HEK293 (cell line): ENCODE measurements at regions not wholly inside any gene's neighbourhood (a gene's known extent, or its start where the extent isn't known, plus 50 kb on each side); places are given as distances from the start of the nearest gene placed in this dataset.

Source experiments
- CTCF ChIA-PET: fragments of 350-600 bp; formaldehyde crosslinking; extraction: SDS; loops from one replicate; lab custom pipeline; 2021; ENCODE audit warnings: antibody characterized with exemption; lab: Yijun Ruan, JAX
- POLR2A ChIA-PET: fragments of 300-600 bp; formaldehyde crosslinking; extraction: SDS; loops from one replicate; lab custom pipeline; 2020; ENCODE audit warnings: antibody characterized with exemption, inconsistent platforms; lab: Yijun Ruan, JAX
- H3K27ac ChIP-seq: fragments of 200-500 bp; sonication (Bioruptor generic); 2 replicates; pipeline ENCODE4 v1.5.1; 2014; ENCODE audit warnings: low read depth, low read length, control low read depth, inconsistent platforms; ENCODE audit errors: extremely low read depth
- H3K36me3 ChIP-seq, 2 experiments: fragments of 200-500 bp in 1 of 2; sonication (Bioruptor generic) in 1 of 2; 1 replicate in 1 of 2; 2 replicates in 1 of 2; pipeline ENCODE4 v1.5.1; 2014 to 2017; ENCODE audit warnings: inconsistent platforms in 2 of 2, low read length in 2 of 2; ENCODE audit not compliant: control insufficient read depth in 2 of 2, insufficient read depth in 1 of 2
- H3K4me1 ChIP-seq: fragments of 200-500 bp; sonication (Bioruptor generic); 2 replicates; pipeline ENCODE4 v1.5.1; 2014; ENCODE audit warnings: mild to moderate bottlenecking, low read length, inconsistent platforms; ENCODE audit not compliant: control insufficient read depth, insufficient read depth
- H3K4me3 ChIP-seq: 2 replicates; pipeline ENCODE4 v1.5.1; 2011; ENCODE audit warnings: low read depth, mild to moderate bottlenecking, control low read depth, low read length, moderate library complexity
- H3K9me3 ChIP-seq: fragments of 200-500 bp; sonication (Bioruptor generic); 2 replicates; pipeline ENCODE4 v1.5.1; 2014; ENCODE audit warnings: low read depth, low read length, inconsistent platforms; ENCODE audit not compliant: control insufficient read depth, insufficient read depth
- BCL11A ChIP-seq: fragments of 450-650 bp; formaldehyde crosslinking; IDR thresholded peaks from 2 replicates; pipeline ENCODE4 v1.5.1; 2016; ENCODE audit warnings: low read depth, missing biosample characterization, missing genetic modification characterization
- GLIS1 ChIP-seq: fragments of 450-650 bp; formaldehyde crosslinking; IDR thresholded peaks from 2 replicates; pipeline ENCODE4 v1.5.1; 2016; ENCODE audit warnings: missing biosample characterization, missing genetic modification characterization
- GLIS2 ChIP-seq: fragments of 450-650 bp; formaldehyde crosslinking; IDR thresholded peaks from 2 replicates; pipeline ENCODE4 v1.5.1; 2016; ENCODE audit warnings: missing biosample characterization, missing genetic modification characterization
- MYNN ChIP-seq: fragments of 450-650 bp; formaldehyde crosslinking; IDR thresholded peaks from 2 replicates; pipeline ENCODE4 v1.5.1; 2016; ENCODE audit warnings: missing biosample characterization, missing genetic modification characterization, borderline replicate concordance
- SP7 ChIP-seq: fragments of 450-650 bp; formaldehyde crosslinking; IDR thresholded peaks from 2 replicates; pipeline ENCODE4 v1.5.1; 2016; ENCODE audit warnings: missing biosample characterization, missing genetic modification characterization
- TSHZ1 ChIP-seq: fragments of 450-650 bp; formaldehyde crosslinking; IDR thresholded peaks from 2 replicates; pipeline ENCODE4 v1.5.1; 2016; ENCODE audit warnings: missing biosample characterization, missing genetic modification characterization, borderline replicate concordance
- YY1 ChIP-seq: fragments of 450-650 bp; formaldehyde crosslinking; IDR thresholded peaks from 2 replicates; pipeline ENCODE4 v1.5.1; 2018; ENCODE audit warnings: missing biosample characterization, missing genetic modification characterization
- ZFP37 ChIP-seq: fragments of 450-650 bp; formaldehyde crosslinking; IDR thresholded peaks from 2 replicates; pipeline ENCODE4 v1.5.1; 2016; ENCODE audit warnings: missing biosample characterization, missing genetic modification characterization
- ZNF121 ChIP-seq: fragments of 450-650 bp; formaldehyde crosslinking; IDR thresholded peaks from 2 replicates; pipeline ENCODE4 v1.5.1; 2016; ENCODE audit warnings: missing biosample characterization, missing genetic modification characterization
- ZNF350 ChIP-seq: fragments of 450-650 bp; formaldehyde crosslinking; IDR thresholded peaks from 2 replicates; pipeline ENCODE4 v1.5.0; 2017; ENCODE audit warnings: missing biosample characterization, mild to moderate bottlenecking, missing genetic modification characterization
- ZNF48 ChIP-seq: fragments of 450-650 bp; formaldehyde crosslinking; IDR thresholded peaks from 2 replicates; pipeline ENCODE4 v1.5.1; 2016; ENCODE audit warnings: missing biosample characterization, missing genetic modification characterization
- ZNF514 ChIP-seq: fragments of 450-650 bp; formaldehyde crosslinking; IDR thresholded peaks from 2 replicates; pipeline ENCODE4 v1.5.1; 2016; ENCODE audit warnings: missing biosample characterization, missing genetic modification characterization
- ZNF555 ChIP-seq: fragments of 450-650 bp; formaldehyde crosslinking; conservative IDR thresholded peaks from 2 replicates; pipeline ENCODE4 v1.5.1; 2017; ENCODE audit warnings: missing biosample characterization, mild to moderate bottlenecking, missing genetic modification characterization, inconsistent platforms
- ZNF664 ChIP-seq: fragments of 450-650 bp; formaldehyde crosslinking; IDR thresholded peaks from 2 replicates; pipeline ENCODE4 v1.5.1; 2016; ENCODE audit warnings: missing biosample characterization, missing genetic modification characterization
- ZNF777 ChIP-seq: fragments of 450-650 bp; formaldehyde crosslinking; IDR thresholded peaks from 2 replicates; pipeline ENCODE4 v1.5.1; 2017; ENCODE audit warnings: missing biosample characterization, missing genetic modification characterization, borderline replicate concordance
- TF ChIP-seq, protein P1 (sequence below): fragments of 450-650 bp; formaldehyde crosslinking; IDR thresholded peaks from 2 replicates; pipeline ENCODE4 v1.5.1; 2016; ENCODE audit warnings: missing biosample characterization, missing genetic modification characterization
- TF ChIP-seq, protein P2 (sequence below): fragments of 450-650 bp; formaldehyde crosslinking; conservative IDR thresholded peaks from 2 replicates; pipeline ENCODE4 v1.5.1; 2016; ENCODE audit warnings: low read depth, missing biosample characterization, missing genetic modification characterization
- TF ChIP-seq, protein P3 (sequence below): fragments of 450-650 bp; formaldehyde crosslinking; IDR thresholded peaks from 2 replicates; pipeline ENCODE4 v1.5.1; 2017; ENCODE audit warnings: missing biosample characterization, missing genetic modification characterization
- TF ChIP-seq, protein P4 (sequence below): fragments of 450-650 bp; formaldehyde crosslinking; IDR thresholded peaks from 2 replicates; pipeline ENCODE4 v1.5.1; 2016; ENCODE audit warnings: missing biosample characterization, missing genetic modification characterization

- TF ChIP-seq, protein P1, sequence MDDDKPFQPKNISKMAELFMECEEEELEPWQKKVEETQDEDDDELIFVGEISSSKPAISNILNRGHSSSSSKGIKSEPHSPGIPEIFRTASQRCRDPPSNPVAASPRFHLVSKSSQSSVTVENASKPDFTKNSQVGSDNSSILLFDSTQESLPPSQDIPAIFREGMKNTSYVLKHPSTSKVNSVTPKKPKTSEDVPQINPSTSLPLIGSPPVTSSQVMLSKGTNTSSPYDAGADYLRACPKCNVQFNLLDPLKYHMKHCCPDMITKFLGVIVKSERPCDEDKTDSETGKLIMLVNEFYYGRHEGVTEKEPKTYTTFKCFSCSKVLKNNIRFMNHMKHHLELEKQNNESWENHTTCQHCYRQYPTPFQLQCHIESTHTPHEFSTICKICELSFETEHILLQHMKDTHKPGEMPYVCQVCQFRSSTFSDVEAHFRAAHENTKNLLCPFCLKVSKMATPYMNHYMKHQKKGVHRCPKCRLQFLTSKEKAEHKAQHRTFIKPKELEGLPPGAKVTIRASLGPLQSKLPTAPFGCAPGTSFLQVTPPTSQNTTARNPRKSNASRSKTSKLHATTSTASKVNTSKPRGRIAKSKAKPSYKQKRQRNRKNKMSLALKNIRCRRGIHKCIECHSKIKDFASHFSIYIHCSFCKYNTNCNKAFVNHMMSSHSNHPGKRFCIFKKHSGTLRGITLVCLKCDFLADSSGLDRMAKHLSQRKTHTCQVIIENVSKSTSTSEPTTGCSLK (tag by site-specific recombination): no peak
- no peak for TF ChIP-seq MYNN
- no peak for TF ChIP-seq ZNF555 (tag by site-specific recombination)
- no peak for TF ChIP-seq ZNF777
- TF ChIP-seq ZNF121: no peak
- TF ChIP-seq, protein P2, sequence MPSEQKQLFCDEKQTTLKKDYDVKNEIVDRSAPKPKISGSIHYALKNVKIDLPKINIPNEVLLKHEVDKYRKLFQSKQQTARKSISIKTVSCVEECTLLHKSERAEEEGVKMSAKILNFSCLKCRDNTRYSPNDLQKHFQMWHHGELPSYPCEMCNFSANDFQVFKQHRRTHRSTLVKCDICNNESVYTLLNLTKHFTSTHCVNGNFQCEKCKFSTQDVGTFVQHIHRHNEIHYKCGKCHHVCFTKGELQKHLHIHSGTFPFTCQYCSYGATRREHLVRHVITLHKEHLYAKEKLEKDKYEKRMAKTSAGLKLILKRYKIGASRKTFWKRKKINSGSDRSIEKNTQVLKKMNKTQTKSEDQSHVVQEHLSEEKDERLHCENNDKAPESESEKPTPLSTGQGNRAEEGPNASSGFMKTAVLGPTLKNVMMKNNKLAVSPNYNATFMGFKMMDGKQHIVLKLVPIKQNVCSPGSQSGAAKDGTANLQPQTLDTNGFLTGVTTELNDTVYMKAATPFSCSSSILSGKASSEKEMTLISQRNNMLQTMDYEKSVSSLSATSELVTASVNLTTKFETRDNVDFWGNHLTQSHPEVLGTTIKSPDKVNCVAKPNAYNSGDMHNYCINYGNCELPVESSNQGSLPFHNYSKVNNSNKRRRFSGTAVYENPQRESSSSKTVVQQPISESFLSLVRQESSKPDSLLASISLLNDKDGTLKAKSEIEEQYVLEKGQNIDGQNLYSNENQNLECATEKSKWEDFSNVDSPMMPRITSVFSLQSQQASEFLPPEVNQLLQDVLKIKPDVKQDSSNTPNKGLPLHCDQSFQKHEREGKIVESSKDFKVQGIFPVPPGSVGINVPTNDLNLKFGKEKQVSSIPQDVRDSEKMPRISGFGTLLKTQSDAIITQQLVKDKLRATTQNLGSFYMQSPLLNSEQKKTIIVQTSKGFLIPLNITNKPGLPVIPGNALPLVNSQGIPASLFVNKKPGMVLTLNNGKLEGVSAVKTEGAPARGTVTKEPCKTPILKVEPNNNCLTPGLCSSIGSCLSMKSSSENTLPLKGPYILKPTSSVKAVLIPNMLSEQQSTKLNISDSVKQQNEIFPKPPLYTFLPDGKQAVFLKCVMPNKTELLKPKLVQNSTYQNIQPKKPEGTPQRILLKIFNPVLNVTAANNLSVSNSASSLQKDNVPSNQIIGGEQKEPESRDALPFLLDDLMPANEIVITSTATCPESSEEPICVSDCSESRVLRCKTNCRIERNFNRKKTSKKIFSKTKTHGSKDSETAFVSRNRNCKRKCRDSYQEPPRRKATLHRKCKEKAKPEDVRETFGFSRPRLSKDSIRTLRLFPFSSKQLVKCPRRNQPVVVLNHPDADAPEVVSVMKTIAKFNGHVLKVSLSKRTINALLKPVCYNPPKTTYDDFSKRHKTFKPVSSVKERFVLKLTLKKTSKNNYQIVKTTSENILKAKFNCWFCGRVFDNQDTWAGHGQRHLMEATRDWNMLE (tag by site-specific recombination): no peak
- no peak for TF ChIP-seq SP7 (tag by site-specific recombination)
- no peak for TF ChIP-seq GLIS2 (tag by site-specific recombination)
Measured at GRCh38 chr4:23091711-23092110, 399.0 kb downstream of the GBA3 start (continued).

- POLR2A ChIA-PET: no interaction called here
- Histone ChIP-seq H3K4me3 (no peak overlapping the region), H3K9me3 (no peaks in the 10 kb centered on the region), H3K4me1 (no peaks in the 10 kb centered on the region), H3K27ac (no peak overlapping the region), H3K36me3 (no peaks in the 10 kb centered on the region)
- CTCF ChIA-PET: no interaction called here
- TF ChIP-seq, protein P3, sequence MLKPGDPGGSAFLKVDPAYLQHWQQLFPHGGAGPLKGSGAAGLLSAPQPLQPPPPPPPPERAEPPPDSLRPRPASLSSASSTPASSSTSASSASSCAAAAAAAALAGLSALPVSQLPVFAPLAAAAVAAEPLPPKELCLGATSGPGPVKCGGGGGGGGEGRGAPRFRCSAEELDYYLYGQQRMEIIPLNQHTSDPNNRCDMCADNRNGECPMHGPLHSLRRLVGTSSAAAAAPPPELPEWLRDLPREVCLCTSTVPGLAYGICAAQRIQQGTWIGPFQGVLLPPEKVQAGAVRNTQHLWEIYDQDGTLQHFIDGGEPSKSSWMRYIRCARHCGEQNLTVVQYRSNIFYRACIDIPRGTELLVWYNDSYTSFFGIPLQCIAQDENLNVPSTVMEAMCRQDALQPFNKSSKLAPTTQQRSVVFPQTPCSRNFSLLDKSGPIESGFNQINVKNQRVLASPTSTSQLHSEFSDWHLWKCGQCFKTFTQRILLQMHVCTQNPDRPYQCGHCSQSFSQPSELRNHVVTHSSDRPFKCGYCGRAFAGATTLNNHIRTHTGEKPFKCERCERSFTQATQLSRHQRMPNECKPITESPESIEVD (tag by site-specific recombination): no peak
Measured at GRCh38 chr4:23085249-23085568, 392.5 kb downstream of the GBA3 start.

DNA sequence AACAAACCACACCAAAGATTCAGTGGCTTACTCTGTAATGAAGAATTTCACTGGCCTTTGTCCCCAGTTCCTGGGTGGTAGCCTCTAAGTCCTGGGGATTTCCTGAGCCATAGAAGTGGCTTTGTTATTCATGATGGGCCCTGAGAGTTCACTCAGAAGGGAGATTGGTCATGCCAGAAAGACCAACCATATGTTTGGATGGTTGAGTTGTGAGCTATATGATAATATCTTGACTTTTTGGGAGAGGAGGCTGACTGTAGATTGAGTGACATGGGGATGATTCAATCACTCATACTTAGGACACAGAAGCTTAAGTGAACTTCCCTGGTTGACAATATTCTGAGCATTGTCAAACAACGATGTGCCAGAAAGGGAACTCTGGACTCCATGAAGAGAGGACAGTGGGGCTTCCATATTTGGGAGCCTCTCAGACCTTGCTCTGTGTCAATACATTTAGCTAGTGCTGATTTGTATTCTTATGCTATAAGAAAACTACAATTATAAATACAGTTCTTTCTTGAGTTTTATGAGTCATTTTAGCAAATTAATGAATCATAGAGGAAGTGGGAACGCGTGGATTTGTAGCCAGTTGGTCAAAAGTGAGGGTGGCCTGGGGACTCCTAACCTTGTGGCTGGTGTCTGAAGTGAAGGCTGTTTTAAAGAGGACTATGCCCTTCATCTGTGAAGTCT, 392.0 kb downstream of the GBA3 start:
- Histone ChIP-seq H3K36me3 (no peaks in the 10 kb centered on the region), H3K9me3 (no peaks in the 10 kb centered on the region), H3K4me3 (no peak overlapping the region), H3K27ac (no peak overlapping the region), H3K4me1 (no peaks in the 10 kb centered on the region)
- ChIA-PET CTCF (no interaction called here), POLR2A (no interaction called here)
- no peak for TF ChIP-seq GLIS1 (tag by site-specific recombination)
- TF ChIP-seq, protein P4, sequence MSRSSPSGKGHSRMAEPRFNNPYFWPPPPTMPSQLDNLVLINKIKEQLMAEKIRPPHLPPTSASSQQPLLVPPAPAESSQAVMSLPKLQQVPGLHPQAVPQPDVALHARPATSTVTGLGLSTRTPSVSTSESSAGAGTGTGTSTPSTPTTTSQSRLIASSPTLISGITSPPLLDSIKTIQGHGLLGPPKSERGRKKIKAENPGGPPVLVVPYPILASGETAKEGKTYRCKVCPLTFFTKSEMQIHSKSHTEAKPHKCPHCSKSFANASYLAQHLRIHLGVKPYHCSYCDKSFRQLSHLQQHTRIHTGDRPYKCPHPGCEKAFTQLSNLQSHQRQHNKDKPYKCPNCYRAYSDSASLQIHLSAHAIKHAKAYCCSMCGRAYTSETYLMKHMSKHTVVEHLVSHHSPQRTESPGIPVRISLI (tag by site-specific recombination): no peak
- TF ChIP-seq BCL11A (tag by site-specific recombination): no peak
- TF ChIP-seq ZNF350 (tag by site-specific recombination): no peak
- TF ChIP-seq ZNF48 (tag by site-specific recombination): no peak
- TF ChIP-seq ZNF514: no peak
- no peak for TF ChIP-seq YY1
- no peak for TF ChIP-seq ZNF664 (tag by site-specific recombination)
- no peak for TF ChIP-seq TSHZ1 (tag by site-specific recombination)
- TF ChIP-seq ZFP37 (tag by site-specific recombination): no peak
